B cell (primary cell): ENCODE measurements at regions not wholly inside any gene's neighbourhood (a gene's known extent, or its start where the extent isn't known, plus 50 kb on each side); places are given as distances from the start of the nearest gene placed in this dataset.

Experiments
- CTCF ChIP-seq: fragments of 200-600 bp; IDR thresholded peaks from one replicate; pipeline ENCODE4 v1.8.0; 2022; ENCODE audit warnings: antibody characterized with exemption, mild to moderate bottlenecking
- EZH2 ChIP-seq: IDR thresholded peaks from 2 replicates; pipeline ENCODE4 v1.6.1; 2012; ENCODE audit warnings: borderline replicate concordance, low read depth, mild to moderate bottlenecking, moderate library complexity, low read length; ENCODE audit not compliant: insufficient read depth, poor library complexity, severe bottlenecking

- no peak for TF ChIP-seq CTCF
- TF ChIP-seq EZH2, result no peak
These were observed 324.6 kb upstream of the DIO3 start for GRCh38 chr14:101236496-101237251.
